HG03135 (cell line): ENCODE measurements at regions not wholly inside any gene's neighbourhood (a gene's known extent, or its start where the extent isn't known, plus 50 kb on each side); places are given as distances from the start of the nearest gene placed in this dataset.
"Not testable (repeated sequence)": the region's sequence is repeated elsewhere in the genome, so short reads cannot be mapped to it uniquely, and the experiment has no call there.

Experiments
- ATAC-seq: cut with Tn5 transposase; IDR thresholded peaks from one replicate; pipeline ENCODE4 v1.9.1; 2021; ENCODE audit warnings: mild to moderate bottlenecking, moderate library complexity; ENCODE audit not compliant: unreplicated experiment

GRCh38 chr7:98771519-98771918 lies 98.3 kb downstream of the TMEM130 start:
- no peak for ATAC-seq

GRCh38 chr7:98771941-98772603 lies 97.7 kb downstream of the TMEM130 start:
- no peak for ATAC-seq

GRCh38 chr7:98774884-98775283 lies 94.9 kb downstream of the TMEM130 start:
- no peak for ATAC-seq

GRCh38 chr7:98777051-98777450 lies 92.8 kb downstream of the TMEM130 start:
- no peak for ATAC-seq

- no peak for ATAC-seq
Measured at GRCh38 chr7:98778421-98778820, 91.4 kb downstream of the TMEM130 start.

GRCh38 chr7:98779800-98780587 lies 89.8 kb downstream of the TMEM130 start:
- no peak for ATAC-seq

- no peak for ATAC-seq
Measured at GRCh38 chr7:98784216-98784785, 85.5 kb downstream of the TMEM130 start.

GRCh38 chr7:98785929-98786571 lies 83.8 kb downstream of the TMEM130 start:
- no peak for ATAC-seq

GRCh38 chr7:98788966-98789365 lies 80.8 kb downstream of the TMEM130 start:
- no peak for ATAC-seq

- not testable (repeated sequence) for ATAC-seq
Measured at GRCh38 chr7:98794453-98794852, 75.4 kb downstream of the TMEM130 start.

- ATAC-seq, result peak; percentile 88
Measured at GRCh38 chr7:98795741-98796493, 73.9 kb downstream of the TMEM130 start.
